Amygdala (tissue), 56 donors: ENCODE measurements at regions not wholly inside any gene's neighbourhood (a gene's known extent, or its start where the extent isn't known, plus 50 kb on each side); places are given as distances from the start of the nearest gene placed in this dataset.

Source experiments
- DNase-seq, 56 donors: peaks; one replicate each; lab custom pipeline; 2025; lab: John Stamatoyannopoulos, UW

DNA sequence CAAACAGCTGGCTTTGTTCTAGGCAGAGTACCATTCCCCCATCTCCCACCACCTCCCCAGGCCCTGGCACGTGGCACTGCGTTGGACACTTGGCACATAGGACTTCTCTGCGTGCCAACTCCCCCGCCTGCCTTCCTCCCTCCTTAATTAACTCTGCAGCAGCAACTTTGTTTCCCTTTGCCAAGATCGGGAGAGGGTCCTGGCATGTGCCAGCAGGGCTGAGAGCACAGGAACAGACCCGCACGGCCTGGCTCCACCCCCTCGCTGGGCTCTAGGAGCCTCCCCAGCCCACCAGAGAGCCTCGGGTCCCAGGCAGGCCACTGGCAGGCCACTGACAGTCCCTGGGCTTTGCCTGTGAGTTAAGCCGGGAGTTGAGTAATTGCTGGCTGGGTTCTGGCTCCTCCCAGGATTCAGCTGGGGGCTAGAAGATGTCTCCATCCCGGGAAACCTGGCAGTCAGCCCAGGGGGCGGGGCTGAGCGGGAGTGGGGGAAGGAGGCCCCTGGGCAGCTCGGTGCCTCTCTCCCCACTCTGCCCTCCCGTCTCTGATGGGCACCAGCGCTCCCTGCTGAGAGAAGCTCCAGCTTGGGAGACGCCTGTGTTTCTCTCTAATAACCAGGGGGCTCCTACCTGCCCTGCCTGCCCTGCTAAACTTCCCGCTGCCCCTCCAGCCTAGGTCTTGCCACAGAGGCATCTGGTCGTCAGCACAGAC, 224.0 kb upstream of the TNRC6C start:
- DNase-seq: peak in 55 of 56 donors; percentile 42 to 99 (median 80)

DNA sequence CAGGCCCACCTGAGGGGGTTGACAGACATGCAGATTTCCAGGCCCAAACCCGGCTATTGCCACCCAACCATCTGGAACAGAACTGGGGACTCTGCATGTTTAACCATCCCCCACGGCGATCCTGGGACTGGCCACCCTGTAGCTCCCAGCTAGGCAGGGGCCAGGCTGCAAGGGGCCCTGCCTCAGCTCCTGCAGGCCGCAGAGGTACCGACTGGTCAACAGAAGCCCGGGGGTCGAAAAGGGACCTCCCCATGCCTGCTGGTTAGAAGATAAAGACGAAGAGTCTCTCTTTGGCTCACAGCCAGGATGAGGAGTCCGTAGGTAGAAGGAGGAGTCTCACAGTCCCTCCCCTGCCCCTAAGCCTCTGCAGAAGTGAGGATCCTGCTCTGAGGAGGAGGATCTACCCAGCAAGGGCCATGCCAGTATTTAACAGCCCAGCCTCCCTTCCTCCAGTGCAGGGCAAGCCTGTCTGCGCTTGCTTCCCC, 223.4 kb upstream of the TNRC6C start:
- peak in 3 of 56 donors; percentile 32 to 57 (median 57) for DNase-seq

DNA sequence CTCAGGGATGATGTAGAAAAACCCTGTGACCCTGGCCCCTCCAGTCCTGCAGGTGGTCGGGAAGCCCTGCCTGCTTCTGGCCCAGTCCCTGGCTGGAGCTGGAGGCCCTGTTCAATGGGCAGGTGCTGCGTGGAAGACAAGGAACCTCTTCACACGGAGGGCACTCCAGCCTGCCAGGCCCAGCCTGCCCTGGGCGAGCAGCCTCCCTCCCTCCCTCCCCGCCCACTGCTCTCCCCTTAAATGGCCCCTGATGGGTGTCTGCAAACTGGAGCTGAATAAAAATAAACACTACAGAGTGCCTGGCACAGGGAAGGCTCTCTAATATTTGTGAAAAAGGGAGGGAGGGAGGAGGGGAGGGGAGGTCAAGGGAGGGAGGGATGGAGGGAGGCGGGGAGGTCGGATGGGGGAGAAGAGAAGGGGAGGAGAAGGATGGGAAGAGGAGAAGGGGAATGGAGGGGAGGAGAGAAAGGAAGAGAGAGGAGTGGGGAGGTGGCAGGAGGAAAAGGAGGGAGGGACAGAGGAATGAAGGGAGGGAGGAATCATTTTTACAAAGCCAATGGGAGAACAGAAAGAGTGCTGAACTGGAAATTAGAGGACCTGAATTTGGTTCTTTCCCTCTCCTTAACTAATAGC, 222.8 kb upstream of the TNRC6C start:
- peak in 16 of 56 donors; percentile 18 to 57 (median 38) for DNase-seq

DNA sequence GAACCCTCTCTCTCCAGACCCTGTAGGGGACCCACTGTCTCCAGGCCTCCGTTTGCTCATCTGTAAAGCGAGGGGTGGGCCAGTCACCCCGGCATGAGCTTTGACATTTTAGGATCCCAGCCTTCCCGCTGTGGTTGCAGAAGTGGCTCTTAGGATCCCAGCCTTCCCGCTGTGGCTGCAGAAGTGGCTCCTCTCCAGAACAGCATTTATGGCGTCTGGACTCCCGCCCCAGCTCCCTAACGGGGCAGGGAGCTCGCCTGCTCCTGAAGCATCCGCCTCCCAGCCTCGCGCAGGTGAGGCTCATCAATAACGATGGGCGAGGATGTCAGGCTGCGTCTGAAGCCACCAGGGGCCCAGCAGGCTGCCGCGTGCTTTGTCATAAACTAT, 222.3 kb upstream of the TNRC6C start:
- DNase-seq: no peak

DNA sequence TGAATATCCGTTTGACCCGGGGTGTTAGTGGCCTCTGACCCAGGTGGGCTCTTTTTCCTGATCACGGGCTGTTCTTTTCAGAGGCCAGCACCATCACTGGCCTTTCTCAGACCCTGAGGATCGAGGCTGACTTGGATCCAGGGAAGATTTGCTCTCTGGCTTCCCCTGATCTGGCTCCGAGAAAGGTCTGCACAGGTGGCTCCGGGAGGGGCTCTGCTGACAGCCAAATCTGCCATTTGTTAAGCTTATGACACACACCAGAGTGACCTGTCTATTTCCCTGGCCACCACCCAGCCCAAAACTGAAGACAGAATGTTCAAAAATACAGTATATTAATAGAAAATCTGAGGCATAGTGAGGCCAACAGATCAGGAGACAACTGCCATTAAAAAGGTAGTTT, 221.8 kb upstream of the TNRC6C start:
- no peak for DNase-seq

DNA sequence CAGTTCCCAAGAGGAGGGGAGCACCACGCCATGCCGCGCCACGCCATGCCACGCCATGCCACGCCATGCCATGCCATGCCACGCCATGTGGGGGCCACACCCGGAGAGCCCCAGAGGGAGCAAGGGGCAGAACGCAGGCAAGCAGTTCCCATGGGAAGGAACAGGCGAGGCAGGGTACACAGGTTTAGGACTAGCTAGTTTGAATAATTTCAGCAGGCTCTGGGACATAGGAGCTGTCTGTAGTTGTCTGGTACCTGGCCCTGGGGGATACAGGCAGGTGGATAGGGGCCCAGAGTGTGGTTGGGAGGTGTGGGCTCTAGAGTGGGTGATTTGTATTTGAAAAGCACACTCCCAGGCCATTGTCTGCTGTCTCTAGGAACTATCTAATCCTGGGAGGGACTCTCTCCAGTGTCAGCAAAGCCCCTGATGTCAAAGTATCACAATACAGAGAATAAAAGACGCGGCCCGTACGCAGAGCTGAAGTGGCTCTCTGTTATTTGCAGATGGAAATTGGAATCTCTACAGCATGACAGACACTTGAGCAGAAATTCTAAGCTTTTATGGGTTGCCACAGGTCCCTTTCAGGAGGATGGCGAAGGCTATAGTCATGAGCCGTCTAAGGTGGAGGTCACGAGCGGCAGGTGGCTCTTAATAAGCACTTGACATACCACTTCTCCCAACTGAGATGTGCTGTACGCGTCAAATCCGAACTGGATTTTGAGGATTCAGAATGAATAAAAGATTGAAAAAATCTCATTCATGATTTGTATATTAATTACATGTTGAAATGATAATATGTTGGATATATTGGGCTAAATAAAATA, 220.8 kb upstream of the TNRC6C start:
- DNase-seq: no peak

DNA sequence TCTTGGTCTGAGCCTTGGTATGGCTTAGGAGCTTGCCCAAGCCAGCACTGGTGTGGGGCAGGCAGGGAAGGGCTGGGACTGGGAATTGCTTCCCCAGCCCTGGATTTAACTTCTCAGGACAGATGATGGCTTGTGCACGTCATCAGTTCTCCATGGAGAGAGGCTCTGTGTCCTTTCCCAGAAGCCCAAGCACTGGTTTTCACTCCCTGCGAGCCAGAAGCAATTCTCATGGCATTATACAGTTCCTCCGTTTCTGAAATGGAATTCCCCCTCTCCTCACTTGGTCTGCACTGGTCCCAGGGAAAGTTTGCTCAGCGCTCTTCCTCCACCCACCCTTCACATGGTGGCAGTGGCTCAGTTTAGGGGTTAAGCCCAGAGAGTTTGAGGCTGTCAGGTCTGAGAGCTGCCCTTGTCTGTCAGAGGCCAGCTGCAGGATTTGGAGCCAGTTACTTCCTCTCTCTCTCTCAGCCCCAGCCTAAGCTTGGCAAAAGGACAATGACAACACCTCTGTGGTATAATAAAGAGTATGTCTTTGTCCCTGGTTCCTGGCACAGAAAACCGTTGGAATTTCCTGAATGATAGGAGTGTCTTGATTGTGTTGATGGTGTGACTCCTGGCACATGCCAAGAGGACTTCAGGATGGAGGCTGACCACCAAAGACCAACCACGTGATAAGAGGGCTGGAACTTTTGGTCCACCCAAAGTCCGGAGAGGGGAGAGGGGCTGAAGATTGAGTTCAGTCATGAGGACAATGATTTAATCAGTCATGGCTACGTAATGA, 219.6 kb upstream of the TNRC6C start:
- DNase-seq: peak in 9 of 56 donors; percentile 17 to 77 (median 27)

DNA sequence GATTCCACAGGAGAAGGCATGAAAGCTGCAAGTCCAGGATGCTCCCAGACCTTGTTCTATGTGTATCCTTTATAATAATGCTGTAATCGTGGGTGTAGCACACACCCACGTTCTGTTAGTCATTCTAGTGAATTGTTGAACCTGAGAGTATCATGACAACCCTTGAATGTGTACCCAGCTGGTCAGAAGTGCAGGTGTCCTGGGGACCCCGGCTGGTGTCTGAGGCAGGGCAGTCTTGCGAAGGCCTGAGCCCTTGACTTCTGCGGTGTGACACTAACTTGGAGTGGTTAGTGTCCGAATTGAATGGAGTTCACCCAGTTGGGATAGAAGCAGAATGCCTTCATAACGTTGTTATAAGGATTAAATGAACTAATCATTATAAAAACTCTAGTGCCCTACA, 218.0 kb upstream of the TNRC6C start:
- no peak for DNase-seq

DNA sequence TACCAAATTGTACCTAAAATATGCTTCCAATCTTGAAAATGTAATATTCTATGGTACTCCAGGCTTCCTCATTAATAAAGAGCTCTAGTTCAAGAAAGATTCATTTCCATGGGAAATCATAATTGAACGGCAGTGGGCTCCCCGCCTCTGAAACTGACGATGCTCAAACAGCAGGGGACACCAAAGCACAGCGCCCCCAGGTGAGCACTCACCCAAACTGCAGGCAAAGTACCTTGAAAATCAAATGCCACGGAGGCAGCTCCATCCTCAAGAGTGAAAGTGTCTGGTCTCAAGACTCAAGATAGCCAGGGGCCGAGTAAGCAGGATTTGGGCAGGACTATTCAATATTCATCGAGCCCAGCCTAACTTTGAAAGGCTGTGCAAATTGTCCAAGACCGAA, 217.4 kb upstream of the TNRC6C start:
- no peak for DNase-seq

DNA sequence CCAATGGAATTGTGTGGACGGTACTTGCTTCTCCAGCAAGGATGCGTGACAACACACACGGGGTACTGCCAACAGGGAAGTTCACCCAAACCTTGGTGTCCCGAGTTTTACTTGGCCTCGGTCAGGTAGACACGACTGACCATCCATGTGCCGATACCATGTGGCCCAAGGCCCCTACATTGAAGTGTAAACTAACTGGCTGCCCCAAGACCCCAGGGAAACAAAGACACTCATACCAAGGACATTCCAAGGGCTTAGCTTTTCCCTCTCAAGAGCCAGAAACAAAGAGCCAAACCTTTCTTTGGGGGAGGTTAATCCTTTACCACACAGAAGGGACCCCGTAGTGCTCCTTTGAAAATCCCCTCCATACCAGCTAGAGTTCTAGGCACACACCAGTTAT, 215.9 kb upstream of the TNRC6C start:
- DNase-seq: no peak

DNA sequence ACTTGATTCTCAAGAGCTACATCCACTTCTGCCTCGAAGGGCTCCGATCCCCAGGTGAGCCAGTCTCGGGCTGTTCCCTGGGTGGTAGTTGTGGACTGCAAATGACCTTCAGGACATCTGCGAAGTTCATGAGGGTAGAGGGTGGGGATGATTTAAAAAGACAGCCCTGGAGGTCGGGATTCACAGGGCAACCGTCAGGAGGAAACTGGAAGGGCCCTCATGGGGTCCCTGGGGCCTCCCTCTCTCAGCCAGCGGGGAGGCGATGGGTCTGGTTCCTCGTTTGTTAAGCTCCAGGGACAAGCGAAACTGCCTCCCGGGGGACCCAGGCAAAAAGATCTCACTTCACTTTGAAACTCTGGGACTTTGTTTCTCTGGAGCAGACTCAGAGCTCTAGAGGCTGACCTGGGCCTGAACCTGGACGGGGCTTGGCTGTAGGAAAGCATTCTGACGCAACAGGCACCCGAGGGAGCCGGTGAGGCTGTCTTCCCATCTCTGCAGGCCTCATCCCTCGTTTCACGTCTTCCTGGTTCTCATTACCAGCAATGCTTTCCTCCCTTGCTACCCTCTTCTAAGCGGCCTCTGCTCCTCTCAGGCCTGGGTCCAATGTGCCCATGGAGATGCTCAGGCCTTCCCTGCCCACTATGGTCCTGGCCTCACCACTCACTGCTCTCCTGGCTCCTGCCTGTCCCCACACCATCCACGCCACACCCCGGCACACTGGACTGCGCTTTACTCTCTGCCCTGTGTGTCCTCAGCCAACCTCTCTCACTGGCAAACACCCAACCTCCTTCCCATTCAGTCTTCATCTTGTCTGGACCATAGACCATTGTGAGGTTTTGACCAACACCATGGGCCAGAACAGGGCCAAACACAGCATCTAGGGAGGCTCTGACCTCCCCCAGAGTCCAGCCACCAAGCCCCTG, 214.2 kb upstream of the TNRC6C start:
- no peak for DNase-seq

DNA sequence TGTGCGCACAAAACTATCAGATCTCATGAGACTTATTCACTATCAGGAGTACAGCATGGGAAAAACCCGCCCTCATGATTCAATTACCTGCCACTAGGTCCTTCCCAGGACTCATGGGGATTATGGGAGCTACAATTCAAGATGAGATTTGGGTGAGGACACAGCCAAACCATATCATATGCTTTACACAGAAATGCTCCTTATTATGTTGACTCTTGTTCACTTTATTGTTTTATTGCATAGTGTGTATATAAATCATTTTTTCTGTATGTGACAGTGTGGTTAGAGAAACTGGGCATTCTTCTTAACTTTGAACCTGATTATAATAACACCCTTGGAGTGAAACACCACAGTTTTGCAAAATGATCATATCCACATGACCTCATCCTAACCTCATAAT, 212.8 kb upstream of the TNRC6C start:
- no peak for DNase-seq

DNA sequence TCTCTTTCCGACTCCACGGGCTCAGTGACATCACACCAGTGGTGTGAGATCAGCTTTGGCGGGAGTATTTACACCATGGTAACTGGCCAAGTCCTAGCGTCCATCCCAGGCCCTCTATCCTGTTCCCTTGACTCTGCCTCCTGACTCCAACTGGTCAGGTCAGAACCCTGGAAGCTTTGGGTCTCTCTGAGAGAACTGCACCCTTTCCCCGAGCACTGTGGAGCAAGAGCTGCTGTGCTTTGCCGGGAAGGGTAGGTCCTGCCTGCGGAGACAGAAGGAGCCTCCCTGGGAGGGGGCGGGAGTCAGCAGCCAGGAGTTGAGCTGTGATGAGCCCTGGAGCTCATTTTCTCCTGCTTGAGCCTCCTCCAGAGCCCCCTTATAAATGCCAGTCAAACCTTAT, 212.1 kb upstream of the TNRC6C start:
- no peak for DNase-seq

DNA sequence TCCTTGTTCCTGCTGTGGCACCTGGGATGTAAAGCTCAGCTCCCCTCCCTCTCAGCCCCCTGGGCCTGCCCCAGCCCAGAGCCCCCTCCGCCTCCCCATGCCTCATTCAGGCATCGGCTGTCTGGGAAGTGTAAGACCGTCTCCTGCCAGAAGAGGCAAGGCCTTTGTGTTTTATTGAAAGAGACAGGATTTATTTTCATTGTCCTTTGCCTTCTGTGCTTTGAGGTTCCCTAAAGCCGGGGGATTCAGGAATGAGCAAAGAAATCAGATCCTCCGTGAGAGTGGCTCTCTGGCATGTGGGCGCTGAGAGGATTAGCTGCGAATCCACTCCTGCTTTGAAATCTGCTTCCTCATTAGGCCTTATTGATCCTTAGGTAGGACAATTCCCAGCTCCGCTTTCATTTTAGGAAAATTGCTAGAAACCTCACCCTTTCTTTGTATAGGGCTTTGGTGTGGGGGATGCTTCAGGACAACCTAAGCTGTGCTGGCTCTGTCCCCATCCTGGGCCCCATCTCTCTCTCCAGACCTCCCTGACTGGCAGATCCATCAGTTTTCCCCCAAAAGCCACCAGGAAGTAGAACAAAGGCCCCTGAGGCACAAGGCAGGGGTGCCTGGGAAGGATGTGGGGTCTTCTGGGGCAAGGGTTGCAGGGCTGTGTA, 211.5 kb upstream of the TNRC6C start:
- no peak for DNase-seq

DNA sequence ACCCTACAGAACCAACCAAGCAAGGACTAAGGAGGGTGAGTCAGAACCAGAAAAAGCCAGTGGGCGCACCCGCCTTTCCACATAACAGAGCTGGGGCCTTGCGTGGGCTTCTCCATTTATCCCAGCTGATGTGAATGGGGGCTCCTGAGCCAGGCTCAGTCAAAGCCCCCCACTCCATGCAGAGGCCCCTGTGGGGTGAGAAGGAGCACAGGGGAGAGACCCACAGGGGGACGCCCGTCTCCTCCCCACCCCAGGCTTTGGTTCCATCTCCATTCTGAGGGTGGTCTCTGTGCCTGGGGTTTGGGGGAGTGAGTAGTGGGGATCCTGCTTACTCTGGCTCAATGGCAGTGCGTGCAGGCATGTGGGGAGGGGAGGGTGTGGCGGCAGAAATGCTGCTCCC, 210.1 kb upstream of the TNRC6C start:
- no peak for DNase-seq

DNA sequence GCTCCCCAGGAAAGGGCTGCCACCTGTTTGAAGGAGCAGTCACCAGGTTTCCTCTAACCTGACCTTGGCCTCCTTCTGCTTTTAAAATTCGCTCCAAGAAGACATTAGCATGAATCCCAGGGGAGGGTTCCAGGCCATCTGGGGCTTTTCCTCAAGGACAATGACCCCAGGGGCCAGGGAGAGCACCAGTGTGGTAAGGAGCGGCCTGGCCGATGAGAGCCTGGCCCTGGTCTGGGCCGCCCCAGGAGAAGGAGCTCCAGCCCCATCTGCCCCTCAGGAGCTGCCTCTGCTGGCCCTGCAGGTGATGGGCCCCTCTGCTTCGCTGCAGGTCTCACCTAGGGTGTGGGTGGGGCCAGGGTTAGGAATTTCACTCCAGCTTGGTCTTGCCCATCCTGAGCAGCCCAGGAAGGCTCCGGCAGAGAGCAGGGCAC, 209.2 kb upstream of the TNRC6C start:
- no peak for DNase-seq

DNA sequence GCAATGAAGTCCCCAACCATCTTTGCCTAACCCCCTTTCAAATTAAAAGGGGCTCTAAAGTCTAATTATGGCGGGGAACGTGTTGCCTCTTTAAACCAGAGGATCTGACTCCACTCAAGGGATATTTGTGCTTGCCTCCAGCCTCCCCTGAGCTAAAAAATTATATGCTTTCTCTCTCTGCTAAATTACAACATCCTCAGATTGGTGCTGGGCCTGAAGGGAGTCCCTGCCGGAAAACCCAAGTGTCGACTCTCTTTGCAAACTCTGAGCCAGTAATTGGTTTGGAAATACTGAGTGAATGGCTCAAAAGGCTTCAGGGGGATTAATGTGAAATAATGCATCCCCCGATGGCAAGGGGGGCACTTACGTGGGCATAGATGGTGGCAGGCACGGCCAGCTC, 208.5 kb upstream of the TNRC6C start:
- DNase-seq: no peak

DNA sequence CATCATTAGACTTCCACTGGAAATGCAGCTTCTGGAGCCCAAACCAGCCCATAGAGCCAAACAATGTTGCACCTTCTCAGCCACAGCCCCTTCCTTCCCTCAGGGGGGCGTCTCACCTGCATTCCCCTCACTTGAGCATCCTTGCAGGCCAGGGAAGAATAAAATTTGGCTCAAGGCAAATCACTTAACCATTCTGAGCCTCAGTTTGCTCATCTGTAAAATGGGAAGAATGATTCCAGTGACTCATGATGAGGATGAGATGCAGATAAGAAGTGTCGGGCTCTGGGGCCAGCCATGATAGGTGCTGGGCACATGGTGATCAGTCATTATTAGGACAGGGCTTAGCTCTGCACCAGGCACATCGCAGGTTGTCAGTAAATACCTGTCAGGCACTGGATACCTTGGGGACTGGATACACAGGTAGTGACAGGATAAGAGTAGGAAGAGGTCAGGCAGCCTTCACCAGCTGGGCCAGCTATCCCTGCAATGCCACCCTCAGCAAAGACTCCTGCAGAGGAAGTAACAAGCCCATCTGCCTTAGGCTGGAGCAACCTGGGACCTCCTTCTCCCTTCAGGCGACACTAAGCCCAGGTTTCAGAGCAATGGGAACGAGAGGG, 208.0 kb upstream of the TNRC6C start:
- DNase-seq: no peak

DNA sequence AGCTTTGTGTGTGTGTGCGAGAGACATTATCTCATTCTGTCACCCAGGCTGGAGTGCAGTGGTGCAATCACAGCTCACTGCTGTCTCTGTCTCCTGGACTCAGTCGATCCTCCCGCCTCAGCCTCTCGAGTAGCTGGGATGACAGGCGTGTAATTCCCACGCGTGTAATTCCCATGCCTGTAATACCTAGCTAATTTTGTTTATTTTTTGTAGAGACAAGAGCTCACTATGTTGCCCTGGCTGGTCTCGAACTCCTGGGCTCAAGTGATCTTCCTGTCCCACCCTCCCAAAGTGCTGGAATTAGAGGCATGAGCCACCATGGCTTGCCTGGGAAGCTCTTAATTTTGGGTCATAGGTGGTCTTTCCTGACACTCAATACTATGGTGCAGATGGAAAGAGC, 205.3 kb upstream of the TNRC6C start:
- DNase-seq: no peak
